Smooth muscle cell of the brain vasculature (primary cell): ENCODE measurements at regions not wholly inside any gene's neighbourhood (a gene's known extent, or its start where the extent isn't known, plus 50 kb on each side); places are given as distances from the start of the nearest gene placed in this dataset.

Experiments used
- DNase-seq: peaks from one replicate; pipeline ENCODE4 v3.0.0-alpha.2; 2012; ENCODE audit warnings: low read depth, low spot score

DNA sequence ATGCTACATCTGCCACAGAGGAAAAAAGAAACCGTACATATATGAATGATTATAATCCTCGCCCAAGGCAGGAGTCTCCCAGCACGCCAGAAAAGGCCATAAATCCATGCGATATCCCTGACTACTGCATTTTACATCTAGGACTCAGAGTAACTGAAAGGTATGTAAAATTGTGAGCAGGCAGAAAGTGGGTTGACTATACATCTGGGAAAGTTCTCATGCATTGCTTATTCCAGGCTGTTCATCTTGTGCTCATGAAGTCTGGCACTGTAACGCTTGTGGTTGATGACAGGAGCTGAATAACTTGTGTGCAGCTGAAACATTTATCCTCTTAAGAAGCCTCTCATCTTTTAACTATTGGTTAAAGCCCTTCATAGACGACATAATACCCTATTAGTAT lies 193.4 kb upstream of the STEAP4 start:
- DNase-seq = no peak

GRCh38 chr7:88495881-88496725 lies 189.4 kb upstream of the STEAP4 start:
- no peak for DNase-seq

GRCh38 chr7:88492153-88492552 lies 185.5 kb upstream of the STEAP4 start:
- DNase-seq = no peak

DNA sequence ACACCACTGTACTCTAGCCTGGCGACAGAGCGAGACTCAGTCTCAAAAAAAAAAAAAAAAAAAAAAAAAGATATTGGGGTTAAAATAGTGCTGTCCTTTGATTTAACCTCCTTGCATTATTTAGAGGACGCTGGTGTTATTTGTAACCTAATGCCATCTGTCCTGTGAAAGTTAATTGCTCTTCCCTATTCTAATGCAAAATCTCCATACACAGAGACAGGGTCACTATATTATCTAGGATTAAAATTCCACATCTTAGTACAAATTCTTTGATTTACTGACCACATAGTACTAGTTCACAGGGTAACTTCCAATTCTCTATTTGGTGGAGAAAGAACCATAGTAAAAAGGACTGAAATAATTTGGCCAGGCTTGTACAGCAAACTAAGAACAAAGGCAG lies 184.2 kb upstream of the STEAP4 start:
- no peak for DNase-seq

GRCh38 chr7:88490161-88490560 lies 183.5 kb upstream of the STEAP4 start:
- DNase-seq = no peak

GRCh38 chr7:88485821-88486220 lies 179.1 kb upstream of the STEAP4 start:
- DNase-seq = no peak

DNA sequence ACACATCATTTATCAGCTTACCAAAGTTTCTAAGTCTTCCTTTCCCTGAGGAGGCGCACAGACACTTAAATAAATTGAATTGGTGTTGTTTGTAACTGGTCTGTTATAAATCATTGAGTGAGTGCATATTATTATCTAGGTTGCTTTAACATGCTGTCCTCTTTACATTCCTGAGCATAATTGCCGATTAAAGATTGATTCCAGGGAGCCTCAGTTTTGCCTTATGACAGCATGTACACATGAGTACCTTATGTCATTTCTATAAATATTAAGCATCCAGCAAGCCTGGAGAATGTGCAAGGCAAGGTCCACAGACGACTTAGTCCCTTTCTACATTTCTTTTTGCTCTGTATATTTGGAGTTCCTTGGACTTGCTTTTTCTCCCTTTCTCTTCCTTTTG lies 177.9 kb upstream of the STEAP4 start:
- no peak for DNase-seq

- DNase-seq = no peak
Measured at GRCh38 chr7:88480896-88481295, 174.2 kb upstream of the STEAP4 start.

GRCh38 chr7:88480271-88480670 lies 173.6 kb upstream of the STEAP4 start:
- no peak for DNase-seq

GRCh38 chr7:88477976-88478375 lies 171.3 kb upstream of the STEAP4 start:
- no peak for DNase-seq

DNA sequence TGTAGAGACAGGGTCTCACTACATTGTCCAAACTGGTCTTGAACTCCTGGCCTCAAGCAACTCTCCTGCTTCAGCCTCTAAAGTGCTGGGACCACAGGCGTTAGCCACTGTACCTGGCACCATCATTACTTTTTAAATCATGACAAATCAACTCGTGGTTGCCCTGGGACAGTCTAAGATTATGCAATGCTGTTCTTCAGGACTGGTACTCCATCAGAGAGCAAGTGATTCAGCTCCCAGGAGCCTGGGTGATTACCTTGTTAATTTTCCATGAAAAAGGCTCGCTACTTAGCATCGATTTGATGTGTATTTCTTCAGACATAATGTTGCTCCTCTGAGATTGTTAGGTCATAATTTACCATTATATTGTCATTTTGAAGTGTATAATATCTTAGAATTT lies 158.9 kb upstream of the STEAP4 start:
- no peak for DNase-seq

DNA sequence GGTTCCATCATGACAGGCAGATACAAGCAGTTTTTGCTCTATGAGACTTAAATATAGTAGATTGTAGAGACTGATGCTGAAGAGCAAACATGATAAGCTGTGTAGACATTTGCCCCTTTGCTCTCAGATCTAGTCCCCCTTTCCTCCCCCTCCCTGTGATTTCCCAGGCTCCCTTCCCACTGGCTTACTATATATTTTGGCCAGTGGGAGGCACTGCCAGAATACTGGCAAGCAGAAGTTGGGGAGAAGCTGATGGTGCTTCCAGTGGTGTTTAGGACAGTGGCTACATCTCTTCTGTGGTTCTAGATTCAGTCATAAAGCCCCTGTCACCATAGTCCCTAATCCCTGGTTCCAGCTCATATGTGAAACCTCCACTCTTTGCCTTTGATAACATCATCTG lies 156.1 kb upstream of the STEAP4 start:
- DNase-seq = no peak

DNA sequence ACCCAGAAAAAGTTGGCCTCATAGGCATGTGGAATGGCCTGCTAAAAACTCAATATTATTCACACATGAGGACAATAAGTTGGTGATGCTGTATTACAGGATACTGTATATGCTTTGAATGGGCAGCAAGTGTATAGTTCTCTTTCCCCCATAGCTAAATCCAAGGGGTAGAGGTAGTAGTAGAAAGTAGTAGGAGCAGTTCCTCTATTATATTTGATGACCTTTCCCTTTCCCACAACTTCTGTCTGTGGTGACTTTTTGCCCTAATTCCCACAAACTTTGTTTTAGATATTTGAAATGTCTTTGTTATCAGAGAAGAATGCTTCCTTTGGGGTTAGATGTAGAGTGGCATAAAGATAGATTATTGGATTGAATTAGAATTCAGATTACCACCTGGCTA lies 154.0 kb upstream of the STEAP4 start:
- DNase-seq = no peak

GRCh38 chr7:88458946-88459345 lies 152.3 kb upstream of the STEAP4 start:
- DNase-seq = no peak

- DNase-seq = no peak
Measured at GRCh38 chr7:88458279-88458678, 151.6 kb upstream of the STEAP4 start.

DNA sequence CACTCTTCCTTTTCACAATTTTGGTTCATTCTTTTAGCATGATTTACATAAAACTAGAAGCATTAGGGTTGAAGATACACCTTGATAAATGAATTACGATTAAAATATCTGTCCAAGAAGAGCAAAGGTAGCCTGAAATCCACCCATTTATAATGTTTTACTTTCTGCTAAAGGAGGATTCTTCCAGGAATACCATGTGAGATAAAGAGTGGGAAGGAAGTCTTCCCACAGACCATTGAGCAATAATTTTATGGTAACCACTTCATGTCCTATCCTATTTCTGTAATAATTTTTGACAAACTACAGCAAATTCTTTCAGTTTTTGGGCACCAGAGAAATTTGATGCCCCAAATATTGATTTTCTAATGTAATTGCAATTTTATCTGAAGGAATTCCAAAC lies 150.6 kb upstream of the STEAP4 start:
- DNase-seq = no peak

DNA sequence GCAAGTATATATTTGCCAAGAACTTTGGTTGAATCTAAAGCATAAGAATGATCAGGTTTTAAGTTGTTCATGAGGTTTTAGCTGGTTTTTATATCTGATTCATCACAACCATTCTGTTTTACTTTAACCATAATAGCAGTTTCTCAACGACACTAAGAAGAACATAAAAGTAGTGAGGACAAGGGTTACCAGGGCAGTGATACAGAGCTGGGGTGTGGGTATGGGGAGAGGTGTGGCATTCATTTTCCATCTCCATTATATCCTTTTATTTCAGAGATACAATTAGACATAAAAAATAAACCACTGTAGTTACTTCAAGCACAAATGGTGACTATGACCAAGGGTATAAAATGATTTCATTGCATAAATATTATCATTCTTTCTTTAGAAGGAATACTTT lies 149.8 kb upstream of the STEAP4 start:
- DNase-seq = no peak

- no peak for DNase-seq
Measured at GRCh38 chr7:88455696-88456095, 149.0 kb upstream of the STEAP4 start.

DNA sequence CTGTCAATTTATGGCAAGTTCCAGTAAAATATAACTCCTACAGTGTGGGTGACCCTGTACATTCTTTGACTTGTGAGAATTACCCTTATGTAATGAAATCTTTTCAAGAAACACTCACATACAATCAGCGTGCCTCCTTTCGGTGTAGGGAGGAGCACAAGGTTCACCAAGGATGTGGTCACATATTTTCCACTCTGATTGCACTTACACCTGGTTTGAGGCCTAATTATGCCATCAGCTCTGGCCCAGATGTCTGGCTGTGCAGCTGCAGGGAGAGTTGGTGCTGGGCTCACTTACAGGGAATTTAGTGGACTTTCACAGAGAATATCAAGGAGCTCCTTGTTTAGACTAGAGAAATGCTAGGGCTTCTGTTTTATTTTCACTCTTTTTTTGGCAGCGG lies 146.0 kb upstream of the STEAP4 start:
- no peak for DNase-seq

DNA sequence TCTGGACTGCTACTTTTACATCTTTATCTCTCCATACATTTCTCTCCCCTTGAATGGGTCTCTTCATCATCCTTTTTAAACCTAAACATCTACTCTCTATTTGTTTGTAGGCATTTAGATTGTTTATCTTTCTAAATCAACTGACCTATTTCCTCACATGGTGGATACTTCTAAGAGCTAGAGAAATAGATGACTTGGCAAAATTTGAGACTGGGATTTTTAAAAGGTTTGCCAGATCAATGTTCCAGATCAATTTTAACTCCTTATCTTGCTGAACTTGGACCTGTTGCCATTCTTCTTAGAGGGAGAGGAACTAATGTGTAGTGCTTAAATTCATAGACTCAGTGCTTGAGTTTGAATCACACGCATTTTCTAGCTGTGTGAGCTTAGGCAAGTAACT lies 144.2 kb upstream of the STEAP4 start:
- DNase-seq = no peak

- DNase-seq = no peak
Measured at GRCh38 chr7:88449410-88449809, 142.7 kb upstream of the STEAP4 start.

GRCh38 chr7:88442413-88442812 lies 135.7 kb upstream of the STEAP4 start:
- DNase-seq = no peak

GRCh38 chr7:88437132-88437531 lies 130.4 kb upstream of the STEAP4 start:
- no peak for DNase-seq

DNA sequence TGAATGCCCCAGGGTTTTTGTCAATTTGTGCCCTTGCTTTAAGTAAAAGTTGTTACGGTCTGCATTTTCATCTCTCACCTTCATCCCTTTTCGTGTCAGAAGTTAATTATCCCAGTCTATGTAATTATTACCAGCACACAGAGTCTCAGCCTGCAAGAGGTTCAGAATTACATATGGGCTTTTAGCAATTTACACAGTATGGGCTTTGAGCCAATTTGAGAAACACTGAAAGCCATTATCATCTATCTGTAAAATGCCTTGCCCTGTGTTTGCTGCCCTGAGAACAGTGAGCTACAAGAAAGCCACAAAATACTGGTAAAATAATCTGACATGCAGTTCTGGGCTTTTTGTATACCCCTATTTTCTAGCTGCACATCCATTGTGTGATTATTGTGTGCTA lies 125.6 kb upstream of the STEAP4 start:
- no peak for DNase-seq
